GM18517 (cell line): ENCODE measurements at regions not wholly inside any gene's neighbourhood (a gene's known extent, or its start where the extent isn't known, plus 50 kb on each side); places are given as distances from the start of the nearest gene placed in this dataset.
"Not testable (repeated sequence)": the region's sequence is repeated elsewhere in the genome, so short reads cannot be mapped to it uniquely, and the experiment has no call there.

Experiments
- ATAC-seq: cut with Tn5 transposase; IDR thresholded peaks from one replicate; pipeline ENCODE4 v1.9.1; 2021; ENCODE audit warnings: mild to moderate bottlenecking, moderate library complexity; ENCODE audit not compliant: unreplicated experiment

DNA sequence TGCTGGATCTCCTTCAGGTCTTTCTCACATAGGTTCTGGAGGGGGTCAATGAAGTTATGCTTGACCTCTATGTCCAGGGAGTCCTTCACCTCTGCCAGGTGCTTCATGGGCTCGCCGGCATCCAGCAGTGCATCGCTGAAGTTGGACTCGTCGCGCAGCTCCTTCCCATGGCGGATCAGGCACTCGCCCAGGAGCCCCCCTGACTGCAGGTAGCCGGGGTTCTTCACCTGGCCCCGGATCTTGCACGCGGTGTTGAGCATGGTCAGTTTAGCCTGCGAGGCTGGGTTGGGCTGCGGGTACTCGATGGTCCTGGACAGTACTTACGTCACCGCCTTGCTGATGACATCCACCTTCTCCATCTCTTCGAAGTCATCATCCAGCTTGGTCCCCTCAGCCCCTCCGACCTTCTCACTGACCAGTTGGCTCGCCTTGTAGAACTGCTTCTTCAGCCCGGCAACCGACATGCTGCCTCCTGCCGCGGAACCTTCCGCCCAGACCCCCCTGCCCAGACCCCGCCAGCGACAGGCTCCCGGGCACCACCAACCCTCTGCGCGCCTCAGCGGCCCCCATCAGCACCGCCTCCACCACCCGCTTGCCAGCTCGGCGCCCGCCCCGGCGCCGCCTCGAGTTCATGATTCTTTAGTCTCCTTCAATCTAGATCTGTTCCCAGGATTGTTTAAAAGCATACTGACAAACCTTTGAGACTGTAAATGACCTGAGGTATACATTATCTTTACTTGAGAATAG lies 99.8 kb downstream of the KPNA2 start:
- ATAC-seq, result no peak

DNA sequence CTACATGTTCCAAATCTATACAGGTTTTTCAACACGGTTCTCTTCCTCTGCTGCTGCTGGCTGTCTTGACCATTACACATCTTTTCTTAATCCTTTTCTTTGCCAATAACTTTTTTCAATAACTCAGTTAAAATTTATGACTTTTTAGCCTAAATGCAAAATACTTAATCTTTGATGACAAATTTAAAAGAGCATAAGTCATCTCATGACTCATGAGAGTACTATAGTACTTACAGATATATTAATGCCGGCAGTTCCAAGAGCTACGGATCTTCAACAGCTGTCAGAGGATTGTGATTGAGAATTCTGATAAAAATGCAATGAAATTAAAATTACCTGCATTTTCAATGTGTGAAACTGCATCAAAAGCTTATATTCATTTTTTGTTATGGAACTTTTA lies 105.5 kb downstream of the KPNA2 start:
- ATAC-seq, result no peak

GRCh38 chr17:68142595-68142994 lies 105.2 kb upstream of the AMZ2 start:
- ATAC-seq, result no peak

GRCh38 chr17:68143425-68143824 lies 104.4 kb upstream of the AMZ2 start:
- no peak for ATAC-seq

DNA sequence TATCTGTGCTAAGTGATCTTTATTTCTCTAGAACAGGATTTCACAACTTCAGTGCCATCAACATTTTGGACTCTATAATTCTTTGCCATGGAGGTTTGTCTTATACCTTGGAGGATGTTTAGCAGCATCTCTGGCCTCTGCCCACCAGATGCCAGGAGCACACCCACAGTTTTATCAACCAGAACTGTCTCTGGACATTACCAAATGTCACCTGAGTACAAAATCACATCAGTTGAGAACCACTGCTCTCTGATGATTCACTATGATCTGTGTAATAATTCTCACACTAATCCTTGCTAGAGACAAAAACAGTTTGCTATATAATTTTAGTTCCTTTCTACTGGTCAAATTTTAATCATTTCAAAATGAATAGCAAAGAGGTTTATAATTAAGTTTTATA lies 102.8 kb upstream of the AMZ2 start:
- ATAC-seq, result no peak

- no peak for ATAC-seq
Observed at GRCh38 chr17:68148936-68149335, 98.9 kb upstream of the AMZ2 start.

GRCh38 chr17:68152161-68152571 lies 95.7 kb upstream of the AMZ2 start:
- no peak for ATAC-seq

DNA sequence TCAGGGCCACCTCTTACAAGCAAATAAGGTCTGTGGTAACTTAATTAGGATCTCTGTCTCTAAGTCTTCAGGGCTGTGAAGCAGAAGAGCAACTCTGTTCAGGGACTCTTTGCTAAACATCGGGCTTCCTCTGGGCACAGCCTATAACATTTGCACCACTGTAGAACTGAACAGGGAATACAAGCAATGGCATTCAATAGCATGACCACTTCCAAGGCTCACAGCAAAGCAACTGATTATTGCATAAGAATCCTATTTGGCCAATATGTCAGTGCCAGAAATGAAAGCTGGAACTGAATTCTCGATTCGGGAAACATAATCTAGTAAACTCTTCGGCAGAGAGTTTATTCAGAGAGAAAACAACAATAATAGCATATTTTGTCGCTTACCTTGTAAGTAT lies 92.2 kb upstream of the AMZ2 start:
- no peak for ATAC-seq

GRCh38 chr17:68161644-68162428 lies 86.0 kb upstream of the AMZ2 start:
- ATAC-seq, result no peak

DNA sequence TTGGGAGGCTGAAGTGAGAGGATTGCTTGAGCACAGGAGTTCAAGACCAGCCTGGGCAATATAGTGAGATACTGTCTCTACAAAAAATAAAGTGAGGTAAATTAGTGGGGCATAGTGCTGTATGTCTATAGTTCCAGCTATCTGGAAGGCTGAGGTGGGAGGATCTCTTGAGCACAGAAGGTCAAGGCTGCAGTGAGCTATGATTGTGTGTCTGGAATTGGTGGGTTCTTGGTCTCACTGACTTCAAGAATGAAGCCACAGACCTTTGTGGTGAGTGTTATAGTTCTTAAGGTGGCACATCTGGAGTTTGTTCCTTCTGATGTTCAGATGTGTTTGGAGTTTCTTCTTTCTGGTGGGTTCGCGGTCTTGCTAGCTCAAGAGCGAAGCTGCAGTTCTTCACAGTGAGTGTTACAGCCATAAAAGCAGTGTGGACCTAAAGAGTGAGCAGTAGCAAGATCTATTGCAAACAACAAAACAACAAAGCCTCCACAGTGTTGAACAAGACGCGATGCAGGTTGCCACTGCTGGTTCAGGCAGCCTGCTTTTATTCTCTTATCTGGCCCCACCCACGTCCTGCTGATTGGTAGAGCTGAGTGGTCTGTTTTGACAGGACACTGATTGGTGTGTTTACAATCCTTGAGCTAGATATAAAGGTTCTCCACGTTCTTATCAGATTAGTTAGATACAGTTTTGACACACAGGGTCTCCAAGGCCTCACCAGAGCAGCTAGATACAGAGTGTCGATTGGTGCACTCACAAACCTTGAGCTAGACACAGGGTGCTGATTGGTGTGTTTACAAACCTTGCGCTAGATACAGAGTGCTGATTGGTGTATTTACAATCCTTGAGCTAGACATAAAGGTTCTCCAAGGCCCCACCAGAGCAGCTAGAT lies 79.3 kb upstream of the AMZ2 start:
- not testable (repeated sequence) for ATAC-seq

- not testable (repeated sequence) for ATAC-seq
Observed at GRCh38 chr17:68169165-68169821, 78.5 kb upstream of the AMZ2 start.

DNA sequence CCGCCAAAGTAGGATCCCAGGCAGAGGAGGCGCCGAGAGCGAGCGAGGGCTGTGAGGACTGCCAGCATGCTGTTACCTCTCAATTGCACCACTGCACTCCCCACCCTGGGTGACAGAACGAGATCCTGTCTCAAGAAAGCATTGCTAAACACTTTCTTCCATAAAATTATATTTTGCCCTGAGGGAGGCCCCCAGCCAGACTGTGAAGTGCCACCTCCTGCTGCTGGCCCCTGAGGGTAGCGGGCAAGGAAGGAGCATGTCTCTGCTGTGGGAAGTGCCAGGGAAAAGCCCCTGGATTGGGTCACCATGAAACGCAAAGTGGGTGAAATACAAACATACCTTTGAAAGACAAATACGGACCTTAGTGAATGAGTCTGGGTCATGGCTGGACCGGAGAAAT lies 78.0 kb upstream of the AMZ2 start:
- ATAC-seq, result no peak

- ATAC-seq, result no peak
Observed at GRCh38 chr17:68170246-68170645, 77.6 kb upstream of the AMZ2 start.

GRCh38 chr17:68172461-68172954 lies 75.3 kb upstream of the AMZ2 start:
- ATAC-seq, result peak; percentile 52

DNA sequence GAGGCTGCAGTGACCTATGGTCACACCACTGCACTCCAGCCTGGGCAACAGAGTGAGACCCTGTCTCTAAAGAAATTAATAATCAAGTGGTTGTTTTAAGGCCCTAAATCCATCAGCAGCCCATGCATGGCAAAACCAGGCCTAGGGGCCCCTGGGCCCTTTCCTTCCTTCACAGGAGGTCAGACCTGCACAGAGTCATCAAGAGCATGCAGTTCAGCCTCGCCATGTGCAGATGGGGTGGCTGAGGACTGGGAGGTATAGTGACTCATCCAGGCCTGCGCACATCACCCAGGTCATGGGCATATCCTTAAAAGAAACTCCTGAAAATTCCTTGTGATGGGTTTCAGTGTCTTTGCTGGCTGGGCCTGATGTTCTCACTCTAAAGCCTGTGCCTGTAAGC lies 72.4 kb upstream of the AMZ2 start:
- no peak for ATAC-seq

GRCh38 chr17:68175905-68176304 lies 71.9 kb upstream of the AMZ2 start:
- no peak for ATAC-seq

GRCh38 chr17:68176718-68177117 lies 71.1 kb upstream of the AMZ2 start:
- no peak for ATAC-seq

- ATAC-seq, result no peak
Observed at GRCh38 chr17:68178831-68179230, 69.0 kb upstream of the AMZ2 start.

DNA sequence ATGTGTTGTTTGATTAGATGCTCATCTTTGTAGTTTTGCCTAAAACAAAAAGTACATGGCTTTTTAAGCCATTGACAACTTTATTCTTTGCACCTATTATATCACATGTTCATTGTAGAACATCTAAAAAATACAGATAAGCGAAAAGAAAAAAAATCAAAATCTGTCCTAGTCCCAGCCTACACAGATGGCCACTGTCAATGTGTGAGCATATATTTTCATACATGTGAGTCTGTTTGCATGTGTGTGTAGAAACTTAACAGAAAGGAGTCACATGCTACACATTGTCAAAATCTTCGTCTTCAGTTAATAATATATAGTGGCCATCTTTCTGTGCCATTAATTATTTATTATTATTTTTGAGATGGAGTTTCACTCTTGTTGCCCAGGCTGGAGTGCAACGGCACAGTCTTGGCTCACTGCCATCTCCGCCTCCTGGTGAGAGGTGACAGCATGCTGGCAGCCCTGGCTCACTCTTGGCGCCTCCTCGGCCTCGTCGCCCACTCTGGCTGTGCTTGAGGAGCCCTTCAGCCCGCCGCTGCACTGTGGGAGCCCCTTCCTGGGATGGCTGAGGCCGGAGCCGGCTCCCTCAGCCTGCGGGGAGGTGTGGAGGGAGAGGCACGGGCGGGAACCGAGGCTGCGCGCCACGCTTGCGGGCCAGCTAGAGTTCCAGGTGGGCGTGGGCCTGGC lies 68.5 kb upstream of the AMZ2 start:
- ATAC-seq, result no peak

DNA sequence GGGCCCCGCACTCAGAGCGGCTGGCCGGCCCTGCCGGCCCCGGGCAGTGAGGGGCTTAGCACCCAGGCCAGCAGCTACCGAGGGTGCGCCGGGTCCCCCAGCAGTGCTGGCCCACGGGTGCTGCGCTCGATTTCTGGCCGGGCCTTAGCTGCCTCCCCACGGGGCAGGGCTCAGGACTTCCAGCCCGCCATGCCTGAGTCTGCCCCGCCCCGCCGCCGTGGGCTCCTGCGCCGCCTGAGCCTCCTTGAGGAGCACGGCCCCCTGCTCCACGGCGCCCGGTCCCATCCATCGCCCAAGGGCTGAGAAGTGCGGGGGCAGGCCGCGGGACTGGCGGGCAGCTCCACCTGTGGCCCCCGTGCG lies 67.9 kb upstream of the AMZ2 start:
- ATAC-seq, result no peak
